Adrenal gland (tissue), 9 donors: ENCODE measurements at regions not wholly inside any gene's neighbourhood (a gene's known extent, or its start where the extent isn't known, plus 50 kb on each side); places are given as distances from the start of the nearest gene placed in this dataset.

Source experiments
- DNase-seq, 7 donors: peaks; one replicate each; pipeline ENCODE4 v3.0.0-alpha.2; 2019 to 2020
- H3K27ac ChIP-seq, 5 donors: fragments of 200-600 bp; sonication (generic) in 4 of 5; 1 replicate in 3 of 5; 2 replicates in 2 of 5; pipeline versions ENCODE4 v1.5.1 to v1.8.0; 2016 to 2020; ENCODE audit warnings: mild to moderate bottlenecking in 1 of 5
- H3K27me3 ChIP-seq: fragments of 200-600 bp; 2 replicates; pipeline ENCODE4 v1.8.0; 2021
- H3K36me3 ChIP-seq, 2 donors: fragments of 200-600 bp; replicated peaks in 1 of 2; 1 replicate in 1 of 2; 2 replicates in 1 of 2; pipeline versions ENCODE4 v1.5.1 to v1.8.0; 2018 to 2022
- H3K4me1 ChIP-seq, 2 donors: fragments of 200-600 bp; replicated peaks in 1 of 2; 1 replicate in 1 of 2; 2 replicates in 1 of 2; pipeline versions ENCODE4 v1.5.1 to v1.8.0; 2018 to 2021
- H3K4me3 ChIP-seq, 4 donors: fragments of 200-600 bp; sonication (generic) in 3 of 4; one replicate each; pipeline ENCODE4 v1.5.1; 2016 to 2018
- H3K9me3 ChIP-seq, 3 donors: fragments of 200-600 bp; sonication (generic) in 1 of 3; replicated peaks in 1 of 3; 1 replicate in 2 of 3; 2 replicates in 1 of 3; pipeline versions ENCODE4 v1.5.1 to v1.8.0; 2016 to 2021
- CTCF ChIP-seq, 6 experiments: fragments of 450-650 bp in 4 of 6; fragments of 200-600 bp in 2 of 6; sonication (generic) in 1 of 6; IDR thresholded peaks; 1 replicate in 5 of 6; 2 replicates in 1 of 6; pipeline versions ENCODE4 v1.5.1 to v1.8.0; 2016 to 2021; ENCODE audit warnings: antibody characterized with exemption in 6 of 6, mild to moderate bottlenecking in 2 of 6, moderate library complexity in 1 of 6
- POLR2A ChIP-seq, 2 donors: fragments of 450-650 bp; IDR thresholded peaks; one replicate each; pipeline ENCODE4 v1.6.1; 2017; ENCODE audit warnings: antibody characterized with exemption in 2 of 2, mild to moderate bottlenecking in 2 of 2, moderate library complexity in 1 of 2
- WGBS, 4 donors: extraction: QIAGEN DNeasy Blood & Tissue Kit in 2 of 4; methylation state at CpG; one replicate each; pipeline versions ENCODE4 v1.1.5 to v1.1.7; 2013 to 2017; 5-methylcytosine and 5-hydroxymethylcytosine counted together
- intact Hi-C, 2 donors: fragments of 100-400 bp; cut with DNase I; formaldehyde crosslinking; loops; one replicate each; pipeline versions ENCODE4 v1.14.1 to v1.15.0; 2022 to 2023
- donor health status: healthy with polysubstance abuse.
- donor health status: Bipolar disorder and iron deficiency.
- donor health status: DM: yes; HTN: yes; CAD: no.
- donor health status: DM: no; HTN: no; CAD: no.
- donor health status: DM: no; HTN: no; CAD: no.

GRCh38 chr15:61421470-61421869 is 192.4 kb upstream of the RORA start:
- H3K27me3 ChIP-seq = no peaks in the 10 kb centered on the region
- 79 to 91% (median 88%) methylated on average over 2 of the region's 2 CpGs for WGBS, 4 donors
- H3K27ac ChIP-seq = no peak overlapping the region
- H3K9me3 ChIP-seq = no peaks in the 10 kb centered on the region
- no peak for TF ChIP-seq POLR2A (IDR thresholded peaks at IDR 0.05)
- TF ChIP-seq CTCF (IDR thresholded peaks at IDR 0.05) = no peak
- no peaks in the 10 kb centered on the region for H3K36me3 ChIP-seq
- no peaks in the 10 kb centered on the region for H3K4me1 ChIP-seq
- intact Hi-C loops = no loop called here
- no peak for DNase-seq
- no peak overlapping the region for H3K4me3 ChIP-seq

- H3K4me3 ChIP-seq = no peak overlapping the region
- no peak overlapping the region for H3K27ac ChIP-seq
- DNase-seq = no peak
- no peaks in the 10 kb centered on the region for H3K27me3 ChIP-seq
- no peaks in the 10 kb centered on the region for H3K4me1 ChIP-seq
- no peaks in the 10 kb centered on the region for H3K9me3 ChIP-seq
- no peaks in the 10 kb centered on the region for H3K36me3 ChIP-seq
- intact Hi-C loops = no loop called here
- TF ChIP-seq CTCF (IDR thresholded peaks at IDR 0.05) (no peak), POLR2A (IDR thresholded peaks at IDR 0.05) (no peak)
Measured at GRCh38 chr15:61420546-61420945, 191.4 kb upstream of the RORA start.

GRCh38 chr15:61415617-61416120 is 186.6 kb upstream of the RORA start:
- Histone ChIP-seq H3K27me3 (no peaks in the 10 kb centered on the region), H3K9me3 (no peaks in the 10 kb centered on the region), H3K36me3 (no peaks in the 10 kb centered on the region), H3K4me3 (no peak overlapping the region), H3K4me1 (no peaks in the 10 kb centered on the region), H3K27ac (no peak overlapping the region)
- intact Hi-C loops = no loop called here
- DNase-seq = no peak
- TF ChIP-seq POLR2A (IDR thresholded peaks at IDR 0.05) (no peak), CTCF (IDR thresholded peaks at IDR 0.05) (no peak)
- 77 to 85% (median 82%) methylated on average over 2 of the region's 2 CpGs for WGBS, 4 donors

- no peaks in the 10 kb centered on the region for H3K36me3 ChIP-seq
- DNase-seq = no peak
- H3K9me3 ChIP-seq = no peaks in the 10 kb centered on the region
- no peaks in the 10 kb centered on the region for H3K27me3 ChIP-seq
- no peaks in the 10 kb centered on the region for H3K4me1 ChIP-seq
- intact Hi-C loops = no loop called here
- no peak overlapping the region for H3K4me3 ChIP-seq
- WGBS, 4 donors = 13 to 34% (median 32%) methylated on average over 2 to 3 of the region's 3 CpGs
- H3K27ac ChIP-seq = no peak overlapping the region
- TF ChIP-seq POLR2A (IDR thresholded peaks at IDR 0.05) (no peak), CTCF (IDR thresholded peaks at IDR 0.05) (no peak)
Measured at GRCh38 chr15:61411902-61412510, 182.9 kb upstream of the RORA start.
